SIG-M5 treated with dmso at 0.1 percent for 504 hours (cell line): ENCODE measurements at regions not wholly inside any gene's neighbourhood (a gene's known extent, or its start where the extent isn't known, plus 50 kb on each side); places are given as distances from the start of the nearest gene placed in this dataset.

ENCODE experiments used
- DNase-seq: peaks from one replicate; lab custom pipeline; 2025; ENCODE audit not compliant: unreplicated experiment; lab: John Stamatoyannopoulos, UW

GRCh38 chr19:27750391-27751043 lies 1462.4 kb downstream of the UQCRFS1 start:
- no peak for DNase-seq

GRCh38 chr19:27748551-27749152 lies 1464.3 kb downstream of the UQCRFS1 start:
- DNase-seq = no peak

- DNase-seq = no peak
Measured at GRCh38 chr19:27746691-27747380, 1466.1 kb downstream of the UQCRFS1 start.

GRCh38 chr19:27745978-27746542 lies 1466.9 kb downstream of the UQCRFS1 start:
- no peak for DNase-seq

- DNase-seq = no peak
Measured at GRCh38 chr19:27744926-27745768, 1467.8 kb downstream of the UQCRFS1 start.

- no peak for DNase-seq
Measured at GRCh38 chr19:27742041-27742440, 1470.9 kb downstream of the UQCRFS1 start.

- DNase-seq = no peak
Measured at GRCh38 chr19:27741236-27741635, 1471.7 kb downstream of the UQCRFS1 start.

- DNase-seq = no peak
Measured at GRCh38 chr19:27740396-27740795, 1472.6 kb downstream of the UQCRFS1 start.

GRCh38 chr19:27738569-27739193 lies 1474.3 kb downstream of the UQCRFS1 start:
- DNase-seq = no peak

GRCh38 chr19:27736225-27736624 lies 1476.7 kb downstream of the UQCRFS1 start:
- no peak for DNase-seq

- DNase-seq = no peak
Measured at GRCh38 chr19:27735314-27735713, 1477.6 kb downstream of the UQCRFS1 start.

GRCh38 chr19:27734496-27735220 lies 1478.3 kb downstream of the UQCRFS1 start:
- DNase-seq = no peak

- no peak for DNase-seq
Measured at GRCh38 chr19:27733551-27734266, 1479.2 kb downstream of the UQCRFS1 start.

- DNase-seq = no peak
Measured at GRCh38 chr19:27729332-27729731, 1483.6 kb downstream of the UQCRFS1 start.

GRCh38 chr19:27722625-27723024 lies 1490.3 kb downstream of the UQCRFS1 start:
- no peak for DNase-seq

GRCh38 chr19:27720155-27720554 lies 1492.8 kb downstream of the UQCRFS1 start:
- no peak for DNase-seq

- no peak for DNase-seq
Measured at GRCh38 chr19:27719034-27719433, 1493.9 kb downstream of the UQCRFS1 start.

- no peak for DNase-seq
Measured at GRCh38 chr19:27718234-27718633, 1494.7 kb downstream of the UQCRFS1 start.

- no peak for DNase-seq
Measured at GRCh38 chr19:27717825-27718224, 1495.1 kb downstream of the UQCRFS1 start.
